ENCODE measurements at regions not wholly inside any gene's neighbourhood (a gene's known extent, or its start where the extent isn't known, plus 50 kb on each side); places are given as distances from the start of the nearest gene placed in this dataset.

- TF ChIP-seq CTCF (IDR thresholded peaks at IDR 0.05), result no peak
- TF ChIP-seq ZFX (IDR thresholded peaks at IDR 0.05; ENCODE audit: borderline replicate concordance), result no peak
- H3K27ac ChIP-seq, result no peak overlapping the region
Measured at GRCh38 chr14:101058571-101058970, 155.0 kb upstream of the RTL1 start.

GRCh38 chr14:101060171-101060601 is 156.7 kb upstream of the RTL1 start:
- no peak for TF ChIP-seq ZFX (IDR thresholded peaks at IDR 0.05; ENCODE audit: borderline replicate concordance)
- no peak for TF ChIP-seq CTCF (IDR thresholded peaks at IDR 0.05)

GRCh38 chr14:101061411-101062064 is 158.0 kb upstream of the RTL1 start:
- H3K27ac ChIP-seq, result no peak overlapping the region
- TF ChIP-seq CTCF (IDR thresholded peaks at IDR 0.05) (no peak), ZFX (IDR thresholded peaks at IDR 0.05; ENCODE audit: borderline replicate concordance) (no peak)

More at GRCh38 chr14:101060171-101060601, 156.7 kb upstream of the RTL1 start:
- H3K27ac ChIP-seq, result no peak overlapping the region

GRCh38 chr14:101062065-101062450 is 158.5 kb upstream of the RTL1 start:
- H3K27ac ChIP-seq, result no peak overlapping the region
- no peak for TF ChIP-seq CTCF (IDR thresholded peaks at IDR 0.05)
- TF ChIP-seq ZFX (IDR thresholded peaks at IDR 0.05; ENCODE audit: borderline replicate concordance), result no peak

GRCh38 chr14:101062601-101063000 is 159.1 kb upstream of the RTL1 start:
- TF ChIP-seq ZFX (IDR thresholded peaks at IDR 0.05; ENCODE audit: borderline replicate concordance) (no peak), CTCF (IDR thresholded peaks at IDR 0.05) (no peak)
- no peak overlapping the region for H3K27ac ChIP-seq

GRCh38 chr14:101063121-101063520 is 159.6 kb upstream of the RTL1 start:
- no peak overlapping the region for H3K27ac ChIP-seq
- TF ChIP-seq ZFX (IDR thresholded peaks at IDR 0.05; ENCODE audit: borderline replicate concordance), result no peak
- TF ChIP-seq CTCF (IDR thresholded peaks at IDR 0.05), result no peak

GRCh38 chr14:101064121-101064661 is 160.7 kb upstream of the RTL1 start:
- no peak overlapping the region for H3K27ac ChIP-seq
- TF ChIP-seq ZFX (IDR thresholded peaks at IDR 0.05; ENCODE audit: borderline replicate concordance) (no peak), CTCF (IDR thresholded peaks at IDR 0.05) (no peak)

Data from 22Rv1 (cell line).